HG02885 (cell line): ENCODE measurements at regions not wholly inside any gene's neighbourhood (a gene's known extent, or its start where the extent isn't known, plus 50 kb on each side); places are given as distances from the start of the nearest gene placed in this dataset.
"Not testable (repeated sequence)": the region's sequence is repeated elsewhere in the genome, so short reads cannot be mapped to it uniquely, and the experiment has no call there.

Experiments
- ATAC-seq: cut with Tn5 transposase; IDR thresholded peaks from one replicate; pipeline ENCODE4 v1.9.1; 2021; ENCODE audit warnings: mild to moderate bottlenecking; ENCODE audit not compliant: unreplicated experiment, poor library complexity

DNA sequence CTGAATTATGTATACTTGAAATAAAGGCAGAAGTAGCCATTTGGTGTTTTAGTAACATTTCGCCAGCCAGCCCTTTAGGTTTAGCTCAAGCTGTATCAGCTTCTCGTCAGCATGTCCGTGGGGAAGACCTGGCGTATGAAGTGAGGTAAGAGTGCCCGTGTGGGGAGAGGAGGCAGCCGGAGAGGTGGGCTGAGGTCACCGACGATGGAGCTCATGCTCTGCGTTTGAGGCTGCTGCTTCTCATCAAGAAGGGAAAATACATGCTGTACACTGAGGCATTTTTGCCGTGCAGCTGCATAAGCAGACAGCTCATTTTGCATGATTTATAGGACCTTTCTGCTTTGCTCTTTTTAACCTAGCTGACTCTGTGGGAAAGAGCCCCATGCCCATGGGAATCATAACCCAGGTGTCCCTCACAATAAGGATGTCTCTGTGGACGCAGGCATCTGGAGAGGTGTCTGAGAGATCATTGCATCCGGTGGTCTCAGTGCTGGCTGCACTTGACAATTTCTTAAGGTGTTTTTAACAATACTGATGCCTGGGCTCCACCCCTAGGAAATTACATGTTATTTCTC is 179.1 kb downstream of the ABCC12 start:
- ATAC-seq, result no peak

DNA sequence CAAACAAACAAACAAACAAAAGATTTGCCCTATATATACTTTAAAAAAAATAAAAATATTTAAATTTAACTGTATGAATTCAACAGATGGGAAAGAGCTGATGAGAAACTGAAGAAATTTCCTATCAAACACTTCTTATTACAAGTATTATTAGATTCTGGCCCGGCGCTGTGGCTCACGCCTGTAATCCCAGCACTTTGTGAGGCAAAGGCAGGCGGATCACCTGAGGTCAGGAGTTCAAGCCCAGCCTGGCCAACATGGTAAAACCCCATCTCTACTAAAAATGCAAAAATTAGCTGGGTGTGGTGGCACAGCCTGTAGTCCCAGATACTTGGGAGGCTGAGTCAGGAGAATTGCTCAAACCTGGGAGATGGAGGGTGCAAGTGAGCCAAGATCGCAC is 180.8 kb downstream of the ABCC12 start:
- not testable (repeated sequence) for ATAC-seq

DNA sequence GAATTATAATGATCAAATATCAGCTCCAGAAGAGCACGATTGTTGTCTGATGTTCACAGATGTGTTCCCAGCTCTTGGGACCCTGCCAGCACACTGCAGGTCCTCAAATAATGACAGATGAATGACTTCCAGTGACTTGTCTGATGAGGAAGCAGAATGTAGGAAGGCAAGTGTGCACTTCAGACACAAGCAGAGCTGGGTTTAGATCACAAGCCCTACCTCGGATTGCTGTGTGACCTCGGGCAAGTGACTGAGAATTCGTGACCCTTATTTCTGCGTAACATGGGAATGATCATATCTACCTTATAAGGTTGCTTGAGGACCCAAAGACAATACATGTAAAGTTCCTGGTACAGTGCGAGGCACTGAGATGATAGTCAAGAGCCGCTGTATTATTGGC is 182.2 kb downstream of the ABCC12 start:
- ATAC-seq, result no peak

DNA sequence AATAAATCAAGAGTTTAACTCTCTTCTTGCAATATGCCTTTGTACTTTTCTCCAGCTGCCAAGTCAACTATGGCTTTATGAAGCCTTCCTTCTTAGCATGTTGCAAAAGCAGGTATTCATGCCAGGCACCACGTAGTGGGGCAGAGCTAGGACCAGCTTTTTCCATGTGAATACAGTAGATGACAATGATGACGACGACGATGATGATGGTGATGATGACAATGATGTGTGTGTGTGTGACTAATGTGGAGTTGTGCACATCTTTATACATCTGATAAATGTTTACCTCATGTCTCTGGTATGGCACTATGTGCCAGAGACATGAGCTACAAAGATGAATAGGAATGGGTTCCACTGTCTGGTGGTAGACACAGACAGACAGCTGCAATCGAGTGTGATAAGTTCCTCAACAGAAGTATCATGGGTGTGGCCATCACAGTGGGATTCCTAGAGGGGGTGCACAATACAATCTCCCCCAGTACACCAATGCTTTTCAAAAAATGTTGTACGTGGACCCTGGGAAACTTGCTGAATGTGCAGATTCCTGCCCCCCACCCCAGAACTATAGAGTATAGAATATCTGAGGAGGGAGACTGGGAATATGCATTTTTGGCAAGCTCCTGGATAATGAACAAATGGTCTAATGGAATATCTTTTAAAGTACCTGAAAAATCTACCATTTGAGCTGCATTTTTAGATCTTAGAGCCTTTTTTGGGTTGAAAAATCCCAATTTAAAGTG is 183.4 kb downstream of the ABCC12 start:
- no peak for ATAC-seq

DNA sequence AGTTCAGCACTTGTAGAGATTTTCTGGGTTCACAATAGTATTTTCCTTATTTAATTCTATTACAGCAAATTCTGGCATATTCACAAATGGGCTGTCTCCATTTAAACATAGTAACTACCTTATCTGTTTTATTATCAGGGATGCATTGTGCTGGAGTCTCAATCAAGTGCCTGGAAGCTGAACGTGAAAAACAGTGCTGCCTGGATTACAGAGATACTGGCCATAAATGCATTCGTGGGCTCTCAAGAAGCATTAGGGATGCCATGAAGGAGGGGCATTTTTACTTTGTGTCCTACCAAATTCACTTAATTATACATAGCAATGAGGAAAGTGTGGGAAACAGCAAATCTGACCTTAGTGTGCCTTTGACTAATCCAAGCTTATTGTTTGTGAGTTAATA is 184.6 kb downstream of the ABCC12 start:
- ATAC-seq, result no peak

DNA sequence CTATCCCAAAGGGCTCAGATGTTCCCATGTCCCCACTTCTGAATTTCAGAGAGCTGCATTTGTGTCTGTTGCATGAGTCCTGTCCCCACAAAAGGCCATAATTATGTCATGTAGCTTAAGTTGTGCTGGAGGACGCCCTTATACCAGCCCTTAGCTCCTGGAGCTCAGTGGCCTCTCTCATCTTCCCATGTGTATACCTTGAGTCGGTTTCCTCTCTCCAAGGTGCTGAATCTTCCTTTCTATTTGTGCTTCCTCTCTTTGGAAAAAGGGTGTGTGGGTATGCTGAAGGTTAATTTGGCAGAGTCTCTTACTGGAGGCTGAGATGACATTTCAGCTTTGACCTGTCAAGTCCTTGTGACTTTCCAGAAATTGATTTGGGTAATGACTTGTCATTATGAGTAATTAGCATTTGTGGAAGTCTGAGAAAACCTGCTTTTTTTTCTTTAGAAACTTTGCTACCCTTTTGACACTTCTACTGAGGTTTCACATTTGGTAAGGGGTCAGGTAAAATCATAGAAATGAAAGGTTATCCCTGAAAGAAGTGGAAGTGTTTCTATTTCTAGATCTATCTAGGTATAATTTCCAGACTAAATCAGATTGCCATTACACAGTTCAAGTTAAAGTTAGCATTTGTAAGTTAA is 185.4 kb downstream of the ABCC12 start:
- no peak for ATAC-seq

DNA sequence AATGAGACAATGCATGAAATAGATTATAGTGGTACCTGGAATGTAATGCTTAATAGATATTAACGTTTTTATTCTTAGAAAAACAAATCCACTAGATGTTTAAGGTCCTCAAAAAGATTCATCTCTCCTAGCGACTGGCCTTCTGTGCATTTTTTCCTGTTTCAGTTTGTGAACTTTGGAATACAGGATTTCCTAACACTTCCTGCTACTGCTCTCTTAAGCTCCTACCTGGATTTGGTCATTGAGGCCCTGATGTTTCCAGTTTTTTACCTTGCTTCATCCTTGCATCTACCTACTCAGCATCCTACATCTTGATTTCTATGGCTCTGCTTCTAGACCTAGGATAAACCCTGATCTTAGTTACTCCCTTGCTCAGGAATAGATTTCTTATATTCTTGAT is 188.4 kb downstream of the ABCC12 start:
- no peak for ATAC-seq

DNA sequence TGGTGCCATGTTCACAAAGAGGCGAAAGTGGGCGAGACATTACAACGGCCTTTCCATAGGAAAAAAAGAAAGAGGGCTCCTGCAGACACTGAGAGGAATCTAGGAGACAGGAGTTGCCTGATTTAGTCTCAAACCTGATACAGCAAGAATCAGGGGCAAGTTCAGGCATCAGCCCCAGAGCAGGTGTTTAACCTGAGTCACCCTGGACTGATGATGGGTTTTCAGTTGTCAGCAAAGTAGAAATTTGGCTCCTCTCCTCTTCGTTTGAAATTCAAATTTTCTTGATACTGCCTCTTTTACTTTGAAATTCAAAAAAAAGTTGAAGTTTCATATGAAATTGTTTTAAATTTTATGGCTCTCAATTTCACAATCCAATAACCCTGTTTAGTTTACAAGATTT is 189.5 kb downstream of the ABCC12 start:
- ATAC-seq, result no peak

DNA sequence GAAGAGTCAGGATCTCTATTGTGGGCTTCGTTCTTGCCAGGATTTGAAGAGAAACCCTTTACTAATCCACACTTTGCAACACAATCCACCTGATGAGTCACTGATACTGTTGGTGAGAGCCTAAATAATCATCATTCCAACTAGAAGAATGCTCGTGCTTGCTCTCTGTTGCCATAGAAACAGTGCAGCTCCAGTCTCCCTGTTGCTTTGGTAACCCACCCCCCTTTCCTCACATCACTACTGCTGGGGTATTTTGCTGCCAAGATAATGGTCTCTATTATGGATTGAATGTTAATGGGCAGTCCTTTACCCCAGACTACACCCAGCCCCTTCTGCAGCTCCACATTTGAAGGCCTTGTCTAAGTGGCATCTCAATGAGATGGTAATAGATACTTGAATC is 190.4 kb downstream of the ABCC12 start:
- no peak for ATAC-seq

DNA sequence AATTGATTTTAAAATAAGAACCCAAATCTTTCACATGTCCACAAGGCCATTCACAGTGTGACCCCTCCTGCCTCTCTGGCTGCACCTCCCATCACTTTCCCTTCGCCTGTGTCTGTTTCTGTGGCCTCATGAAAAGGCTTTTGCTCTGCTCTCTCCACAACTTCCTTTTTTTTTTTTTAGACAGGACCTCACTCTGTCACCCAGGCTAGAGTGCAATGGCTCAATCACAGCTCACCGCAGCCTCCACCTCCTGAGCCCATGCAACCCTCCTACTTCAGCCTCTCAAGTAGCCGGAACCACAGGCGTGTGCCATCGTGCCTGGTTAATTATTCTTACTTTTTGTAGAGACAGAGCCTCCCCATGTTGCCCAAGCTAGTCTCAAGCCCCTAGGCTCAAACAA is 197.1 kb downstream of the ABCC12 start:
- ATAC-seq, result no peak

DNA sequence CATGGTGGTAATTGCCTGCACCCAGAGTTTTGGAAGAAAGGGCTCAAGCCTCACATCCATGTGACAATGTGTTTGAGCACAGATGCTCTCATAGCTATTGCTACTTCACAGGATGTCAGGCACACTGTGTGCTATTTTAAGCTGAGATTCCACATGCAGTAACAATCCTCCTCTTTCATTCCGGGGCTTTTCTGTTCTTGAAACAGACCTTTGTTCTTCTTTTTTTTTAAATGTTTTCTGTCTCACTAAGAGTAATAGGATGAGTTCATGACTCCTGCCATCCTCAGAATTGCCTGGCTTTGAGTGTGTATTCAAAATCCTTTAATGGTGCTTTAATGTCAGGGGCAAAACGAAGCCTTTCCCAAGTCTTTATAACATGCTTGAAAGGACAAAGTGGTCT is 198.9 kb downstream of the ABCC12 start:
- ATAC-seq, result no peak

DNA sequence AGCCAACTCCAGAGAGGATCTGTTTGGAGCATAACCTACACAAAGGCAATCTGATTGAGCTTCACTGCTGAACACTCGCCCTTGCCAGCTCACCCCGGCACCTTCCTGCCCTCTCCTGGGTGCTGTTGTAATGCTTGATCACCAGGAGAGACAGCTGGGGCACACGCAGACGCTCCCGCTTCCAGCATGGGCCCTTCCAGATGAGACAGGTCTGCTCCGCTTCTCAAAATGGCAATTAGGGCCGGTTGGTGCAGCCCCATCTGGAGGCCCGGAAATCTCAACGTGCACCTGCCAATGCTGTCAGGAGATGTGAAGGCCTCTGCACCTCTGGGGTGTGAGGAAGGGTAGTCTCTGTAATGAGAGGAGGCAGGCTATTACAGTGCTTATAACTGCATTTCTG is 206.1 kb downstream of the ABCC12 start:
- no peak for ATAC-seq

DNA sequence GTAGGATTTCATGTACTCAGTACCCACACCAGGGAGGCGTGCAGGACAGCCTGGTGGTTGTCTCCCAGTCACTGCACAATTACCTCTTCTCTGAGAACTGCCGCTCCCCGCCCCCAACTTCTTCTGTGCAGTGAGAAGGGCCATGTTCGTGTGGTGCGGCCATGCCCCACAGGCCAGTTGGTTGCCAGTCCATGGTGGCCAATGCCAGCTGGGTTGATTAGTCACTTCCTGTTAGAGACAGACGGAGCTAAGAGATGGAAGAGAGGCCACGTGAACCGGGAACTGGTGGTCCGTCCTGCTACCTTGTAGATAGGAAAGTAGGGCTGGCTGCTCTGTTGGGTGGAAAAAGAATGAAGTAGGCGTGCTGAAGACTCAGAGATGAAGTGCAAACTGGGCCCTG is 206.5 kb downstream of the ABCC12 start:
- no peak for ATAC-seq

DNA sequence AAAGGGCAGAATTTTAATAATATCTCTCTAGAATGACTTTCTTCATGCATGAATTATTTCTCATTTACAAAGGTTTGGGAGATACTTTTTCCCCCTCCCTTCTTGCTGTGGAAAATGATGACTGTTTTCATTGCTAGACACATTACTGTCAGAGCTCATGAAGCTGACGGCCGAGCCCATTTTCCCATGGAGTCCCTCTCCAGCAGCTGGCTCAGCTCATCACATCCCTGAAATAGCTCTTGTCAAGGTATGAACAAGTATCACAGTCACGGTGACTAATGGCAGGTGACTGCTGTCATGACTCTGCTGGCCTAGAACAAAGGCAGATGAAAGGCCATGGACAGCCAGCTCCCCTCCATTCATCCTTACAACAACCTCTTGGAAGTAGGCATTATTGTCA is 208.1 kb downstream of the ABCC12 start:
- no peak for ATAC-seq

DNA sequence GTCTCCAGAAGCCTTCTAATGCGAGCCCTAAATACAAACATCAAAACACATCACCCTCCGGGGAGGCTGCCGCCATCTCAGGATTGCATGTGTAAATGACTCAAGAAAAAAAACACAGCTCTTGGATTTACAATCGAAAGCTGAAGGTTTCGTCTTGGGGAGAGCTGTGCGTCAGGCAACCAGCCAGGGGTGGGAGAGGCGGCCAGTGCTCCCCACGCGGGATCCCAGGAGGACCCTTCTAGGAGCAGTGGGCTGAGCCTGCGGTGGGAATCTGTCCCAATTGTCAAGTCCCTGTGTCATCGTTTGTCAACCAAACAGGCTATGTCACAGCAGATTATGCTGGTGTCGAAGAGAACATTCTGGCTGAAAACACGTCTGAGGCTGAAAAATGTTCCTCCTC is 209.7 kb downstream of the ABCC12 start:
- ATAC-seq, result no peak

DNA sequence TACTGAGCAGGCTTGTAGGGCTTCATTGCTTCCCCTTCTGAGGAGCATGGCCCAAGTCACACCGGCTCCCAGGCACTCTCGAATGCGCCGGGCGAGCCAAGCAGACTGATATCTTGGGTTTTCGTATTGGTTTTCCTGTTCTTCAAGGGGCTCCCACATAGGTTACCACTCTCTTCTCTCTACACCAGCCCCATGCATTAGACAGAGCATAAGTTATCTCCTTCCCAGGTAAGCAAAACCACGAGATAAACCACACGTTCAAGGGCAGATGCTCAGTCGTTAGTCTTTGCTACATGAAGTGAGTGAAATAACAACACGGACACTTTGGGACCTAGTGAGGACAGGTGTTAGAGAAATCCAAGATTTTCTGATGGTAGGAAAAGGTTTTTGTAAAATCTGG is 211.2 kb downstream of the ABCC12 start:
- no peak for ATAC-seq

DNA sequence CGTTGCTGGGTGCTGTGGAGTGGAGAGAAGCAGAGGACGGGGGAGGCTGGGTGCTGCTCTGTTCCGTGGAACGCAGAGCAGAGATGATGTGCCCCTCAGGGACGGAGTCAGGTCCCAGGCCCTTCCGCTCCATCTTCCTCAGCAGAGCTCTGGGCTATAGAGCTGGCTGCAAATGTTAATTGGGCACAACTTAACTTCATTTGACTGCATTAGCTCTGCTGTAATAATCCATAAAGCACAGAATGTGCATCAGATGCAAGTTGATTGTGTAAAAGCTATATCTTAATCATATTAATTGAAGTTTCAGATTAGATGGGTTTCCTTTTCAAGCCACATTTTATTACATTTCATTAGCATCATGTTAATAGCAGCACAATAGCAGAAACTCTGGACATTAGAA is 212.6 kb downstream of the ABCC12 start:
- ATAC-seq, result no peak

DNA sequence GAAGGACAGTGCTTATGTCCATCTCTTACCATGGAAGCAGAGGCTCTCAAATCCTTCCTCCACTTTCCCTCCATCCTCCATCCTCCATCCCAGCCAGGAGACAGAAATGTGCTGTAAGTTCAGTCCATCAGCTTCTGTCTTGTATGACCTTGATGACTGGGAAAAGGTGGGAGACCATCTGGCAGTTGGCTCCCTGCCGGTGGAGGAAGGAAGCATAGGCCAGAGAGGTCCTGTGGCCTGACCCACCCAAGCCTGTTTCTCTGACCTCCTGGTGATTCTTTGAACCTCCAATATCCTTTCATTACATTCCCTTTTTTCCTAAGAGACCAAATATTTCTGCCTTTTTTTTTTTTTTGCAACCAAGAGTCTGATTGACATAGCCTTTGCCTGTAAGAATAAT is 215.3 kb downstream of the ABCC12 start:
- no peak for ATAC-seq

DNA sequence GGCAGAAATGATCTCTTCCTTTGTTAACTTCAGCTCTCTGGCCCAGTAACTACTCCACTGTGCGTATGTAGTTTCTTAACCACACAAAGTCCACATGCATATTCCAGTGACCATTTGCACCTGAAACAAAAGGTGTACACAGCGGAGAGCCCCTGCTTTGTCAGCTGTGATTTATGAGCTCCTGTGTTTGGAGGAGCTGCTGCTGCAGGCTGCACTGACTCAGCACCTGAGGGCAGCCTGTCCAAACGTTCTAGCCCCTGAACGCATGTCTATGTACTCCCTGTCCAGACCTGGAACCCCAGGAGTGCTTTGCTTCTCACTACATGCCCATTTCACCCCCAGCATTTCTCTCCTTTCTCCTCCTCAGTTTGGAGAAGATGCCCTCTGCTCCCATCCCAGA is 216.1 kb downstream of the ABCC12 start:
- ATAC-seq, result no peak

DNA sequence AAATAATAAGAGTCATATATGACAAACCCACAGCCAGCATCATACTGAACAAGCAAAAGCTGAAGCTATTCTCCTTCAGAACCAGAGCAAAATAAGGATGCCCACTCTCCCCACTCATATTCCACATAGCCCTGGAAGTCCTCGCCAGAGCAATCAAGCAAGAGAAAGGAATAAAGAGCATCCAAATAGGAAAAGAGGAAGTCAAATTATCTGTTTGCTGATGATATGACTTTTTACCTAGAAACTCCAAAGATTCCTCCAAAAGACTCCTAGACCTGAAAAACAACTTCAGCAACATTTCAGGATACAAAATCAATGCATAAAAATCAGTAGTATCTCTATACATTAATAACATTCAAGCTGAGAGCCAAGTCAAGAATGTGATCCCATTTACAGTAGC is 217.5 kb downstream of the ABCC12 start:
- ATAC-seq, result no peak

DNA sequence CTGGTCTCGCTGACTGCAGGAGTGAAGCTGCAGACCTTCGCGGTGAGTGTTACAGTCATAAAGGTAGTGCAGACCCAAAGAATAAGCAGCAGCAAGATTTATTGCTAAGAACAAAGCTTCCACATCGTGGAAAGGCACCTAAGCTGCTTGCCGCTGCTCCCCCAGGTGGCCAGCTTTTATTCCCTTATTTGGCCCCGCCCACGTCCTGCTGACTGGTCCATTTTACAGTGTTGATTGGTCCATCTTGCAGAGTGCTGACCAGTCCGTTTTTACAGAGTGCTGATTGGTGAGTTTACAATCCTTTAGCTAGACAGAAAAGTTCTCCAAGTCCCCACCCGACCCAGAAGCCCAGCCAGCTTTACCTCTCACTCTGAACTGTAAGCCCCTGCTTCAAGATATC is 227.8 kb downstream of the ABCC12 start:
- ATAC-seq, result no peak

DNA sequence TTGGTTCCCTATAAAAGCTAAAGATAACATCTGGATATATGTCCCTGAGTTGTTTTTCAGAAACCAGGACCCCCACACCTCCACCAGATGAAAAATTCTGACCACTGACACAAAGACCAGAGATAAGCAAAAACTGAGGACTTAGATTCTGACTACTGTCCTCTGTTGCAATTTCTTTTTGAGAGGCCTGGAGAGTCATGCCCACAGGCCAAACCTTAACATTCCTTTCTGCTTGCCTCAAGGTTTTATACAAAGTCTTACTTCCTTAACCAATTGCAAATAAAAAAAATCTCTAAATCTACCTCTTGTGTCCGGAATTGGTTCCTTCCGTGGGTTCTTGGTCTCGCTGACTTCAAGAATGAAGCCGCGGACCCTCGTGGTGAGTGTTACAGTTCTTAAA is 228.5 kb downstream of the ABCC12 start:
- no peak for ATAC-seq
